IPS-18a (cell line): ENCODE measurements at regions not wholly inside any gene's neighbourhood (a gene's known extent, or its start where the extent isn't known, plus 50 kb on each side); places are given as distances from the start of the nearest gene placed in this dataset.

Experiments
- H3K27ac ChIP-seq: one replicate; pipeline ENCODE4 v1.5.1; 2013; ENCODE audit warnings: low read length
- H3K27me3 ChIP-seq: one replicate; pipeline ENCODE4 v1.6.1; 2013; ENCODE audit warnings: mild to moderate bottlenecking, low read length; ENCODE audit not compliant: control insufficient read depth, insufficient read depth
- H3K36me3 ChIP-seq: one replicate; pipeline ENCODE4 v1.6.1; 2013; ENCODE audit warnings: low read depth, low read length; ENCODE audit not compliant: control insufficient read depth
- H3K4me1 ChIP-seq: one replicate; pipeline ENCODE4 v1.6.1; 2013; ENCODE audit warnings: low read depth, low read length; ENCODE audit not compliant: control insufficient read depth
- H3K4me3 ChIP-seq: one replicate; pipeline ENCODE4 v1.5.1; 2013; ENCODE audit warnings: low read length
- H3K9ac ChIP-seq: one replicate; pipeline ENCODE4 v1.6.1; 2013; ENCODE audit warnings: mild to moderate bottlenecking, low read length, moderate library complexity
- H3K9me3 ChIP-seq: one replicate; pipeline ENCODE4 v1.6.1; 2013; ENCODE audit warnings: low read depth, low read length; ENCODE audit not compliant: control insufficient read depth

DNA sequence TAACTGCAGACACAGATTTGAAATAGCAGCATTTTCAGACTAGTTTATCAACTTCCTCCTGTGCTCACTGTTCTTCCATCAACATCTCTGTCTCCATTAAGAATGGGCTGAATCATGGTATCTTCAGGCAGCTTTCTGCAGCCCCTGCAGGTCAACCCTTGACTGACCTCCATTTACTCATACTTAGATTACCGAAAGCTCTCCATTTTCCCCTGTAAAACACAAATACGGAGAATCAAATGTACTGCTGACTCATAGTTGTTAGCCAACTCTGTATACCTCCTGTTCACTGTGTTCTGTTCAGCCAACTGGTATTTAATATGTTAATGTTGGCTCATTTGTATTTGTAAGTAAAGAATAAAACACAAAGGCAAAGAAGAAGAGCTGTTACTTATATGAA is 364.0 kb downstream of the CASP12 start:
- no peaks in the 10 kb centered on the region for H3K36me3 ChIP-seq
- no peaks in the 10 kb centered on the region for H3K27me3 ChIP-seq
- no peaks in the 10 kb centered on the region for H3K9me3 ChIP-seq
- no peak overlapping the region for H3K27ac ChIP-seq
- no peak overlapping the region for H3K9ac ChIP-seq
- peaks cover 9% of the 10 kb centered on the region for H3K4me1 ChIP-seq
- no peak overlapping the region for H3K4me3 ChIP-seq

DNA sequence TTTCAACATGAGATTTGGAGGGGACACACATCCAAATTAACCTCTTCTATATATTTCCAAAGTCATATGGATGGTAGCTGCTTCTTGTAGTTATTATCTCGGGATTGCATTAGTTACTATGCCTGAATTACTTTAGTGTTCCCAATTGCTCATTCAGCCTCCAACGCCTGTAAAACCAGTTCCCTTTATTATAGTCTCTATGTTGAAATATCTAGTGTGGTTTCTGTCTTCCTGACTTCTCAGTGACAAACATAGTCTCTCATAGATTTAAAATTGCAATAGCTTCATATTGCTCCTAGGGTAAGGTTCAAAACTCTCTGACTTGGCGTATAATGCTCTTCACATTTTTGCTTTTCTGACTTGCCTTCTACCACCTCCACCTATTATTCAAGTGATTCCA is 366.4 kb downstream of the CASP12 start:
- H3K27ac ChIP-seq = no peak overlapping the region
- no peaks in the 10 kb centered on the region for H3K27me3 ChIP-seq
- no peak overlapping the region for H3K9ac ChIP-seq
- no peak overlapping the region for H3K4me3 ChIP-seq
- peaks cover 9% of the 10 kb centered on the region for H3K4me1 ChIP-seq
- H3K36me3 ChIP-seq = no peaks in the 10 kb centered on the region
- H3K9me3 ChIP-seq = no peaks in the 10 kb centered on the region

DNA sequence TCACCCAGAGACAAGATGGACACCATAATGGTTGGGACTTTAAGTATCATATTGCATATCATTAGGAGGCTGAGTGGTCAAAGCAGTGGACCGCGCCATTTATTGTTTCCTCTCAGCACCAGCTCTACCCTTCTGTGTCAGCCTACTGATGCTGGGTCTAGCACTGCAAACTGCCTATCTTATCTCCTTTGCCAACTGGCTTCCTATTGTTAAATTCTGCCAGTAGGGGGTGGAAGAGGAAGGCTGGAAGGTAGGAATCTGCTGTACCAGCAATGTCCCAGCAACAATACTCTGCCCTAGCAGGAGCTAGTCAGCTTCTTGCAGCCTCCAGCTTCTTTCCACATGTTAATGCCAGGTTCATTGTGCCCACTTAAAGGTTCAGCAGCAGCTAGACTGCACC is 367.1 kb upstream of the PDGFD start:
- Histone ChIP-seq H3K9me3 (no peaks in the 10 kb centered on the region), H3K27ac (no peak overlapping the region), H3K9ac (no peak overlapping the region), H3K27me3 (no peaks in the 10 kb centered on the region), H3K4me3 (no peak overlapping the region), H3K4me1 (peaks cover 9% of the 10 kb centered on the region), H3K36me3 (no peaks in the 10 kb centered on the region)

DNA sequence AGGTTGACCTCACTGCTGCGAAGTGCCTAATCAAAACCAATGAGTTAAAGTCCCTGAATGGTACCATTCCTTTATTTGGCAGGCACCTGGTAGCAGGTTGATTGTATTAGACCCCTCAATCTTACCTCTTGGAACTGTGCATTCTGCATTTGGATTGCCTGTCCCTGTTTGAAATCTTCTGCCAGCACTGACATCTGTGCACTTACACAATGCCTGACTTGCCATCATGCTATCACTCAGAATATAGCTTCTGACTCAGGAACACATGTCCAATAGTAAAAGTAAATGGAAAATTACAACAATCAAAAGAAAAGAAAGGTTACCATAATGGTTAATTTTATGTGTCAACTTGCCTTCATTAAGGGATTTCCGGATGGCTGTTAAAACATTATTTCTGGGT is 366.0 kb upstream of the PDGFD start:
- Histone ChIP-seq H3K27me3 (no peaks in the 10 kb centered on the region), H3K4me3 (no peak overlapping the region), H3K9ac (no peak overlapping the region), H3K4me1 (peaks cover 9% of the 10 kb centered on the region), H3K36me3 (no peaks in the 10 kb centered on the region), H3K27ac (no peak overlapping the region), H3K9me3 (no peaks in the 10 kb centered on the region)

DNA sequence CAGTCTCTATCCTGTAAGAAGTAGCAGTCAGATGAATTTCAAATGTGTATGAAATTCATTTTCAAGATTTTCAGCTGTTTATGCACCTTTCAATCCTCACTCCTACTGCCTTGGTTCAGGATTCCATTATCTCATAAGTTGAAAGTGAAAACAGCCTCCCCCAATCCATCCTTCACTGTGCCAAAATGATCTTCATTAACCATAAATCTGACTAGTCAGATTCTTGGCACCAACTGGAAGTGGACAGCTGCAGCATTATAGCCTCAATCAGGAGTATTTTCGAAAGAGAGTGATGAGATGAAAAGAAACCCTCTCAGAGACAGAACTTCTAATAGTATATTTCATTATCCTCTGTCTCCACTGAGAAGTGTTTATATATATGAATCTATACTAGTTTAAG is 365.3 kb upstream of the PDGFD start:
- Histone ChIP-seq H3K36me3 (no peaks in the 10 kb centered on the region), H3K27me3 (no peaks in the 10 kb centered on the region), H3K9me3 (no peaks in the 10 kb centered on the region), H3K4me1 (peaks cover 4% of the 10 kb centered on the region), H3K27ac (no peak overlapping the region), H3K9ac (no peak overlapping the region), H3K4me3 (no peak overlapping the region)

DNA sequence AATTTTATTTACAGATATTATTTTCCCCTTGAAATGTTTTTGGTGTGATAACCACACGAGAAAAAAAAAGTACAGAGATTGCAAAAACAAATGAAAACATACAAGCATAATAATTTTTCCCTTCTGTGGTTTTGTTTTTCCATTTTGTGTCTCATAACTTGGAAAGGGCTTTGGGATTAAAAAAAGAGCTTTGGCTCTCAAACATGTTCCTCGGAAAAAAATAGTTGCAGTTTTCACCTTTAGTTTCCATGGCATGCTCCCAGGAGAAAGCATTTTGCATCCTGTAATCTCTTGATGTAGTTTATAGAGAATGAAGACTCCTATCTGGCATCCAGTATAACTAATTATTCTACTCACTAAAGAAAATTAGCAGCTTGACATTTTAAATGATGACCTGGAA is 362.1 kb upstream of the PDGFD start:
- Histone ChIP-seq H3K9me3 (no peaks in the 10 kb centered on the region), H3K27me3 (no peaks in the 10 kb centered on the region), H3K4me3 (no peak overlapping the region), H3K36me3 (no peaks in the 10 kb centered on the region), H3K9ac (no peak overlapping the region), H3K27ac (no peak overlapping the region), H3K4me1 (no peaks in the 10 kb centered on the region)

DNA sequence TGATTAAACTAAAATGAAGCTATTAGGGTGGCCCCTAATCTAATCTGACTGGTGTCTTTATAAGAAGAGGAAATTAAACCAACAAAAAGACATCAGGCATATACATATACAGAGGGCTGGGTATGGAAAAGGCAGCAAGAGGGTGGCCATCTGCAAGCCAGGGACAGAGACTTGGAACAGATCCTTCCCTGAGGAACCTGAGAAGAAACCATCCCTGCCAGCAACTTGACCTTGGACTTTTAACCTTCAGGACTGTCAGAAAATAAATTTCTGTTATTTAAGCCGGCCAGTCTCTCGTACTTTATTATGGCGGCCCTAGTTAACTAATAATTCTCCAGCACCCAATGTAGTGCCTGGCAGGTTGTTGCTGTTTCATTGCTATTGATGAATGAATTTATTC is 361.5 kb upstream of the PDGFD start:
- no peaks in the 10 kb centered on the region for H3K9me3 ChIP-seq

DNA sequence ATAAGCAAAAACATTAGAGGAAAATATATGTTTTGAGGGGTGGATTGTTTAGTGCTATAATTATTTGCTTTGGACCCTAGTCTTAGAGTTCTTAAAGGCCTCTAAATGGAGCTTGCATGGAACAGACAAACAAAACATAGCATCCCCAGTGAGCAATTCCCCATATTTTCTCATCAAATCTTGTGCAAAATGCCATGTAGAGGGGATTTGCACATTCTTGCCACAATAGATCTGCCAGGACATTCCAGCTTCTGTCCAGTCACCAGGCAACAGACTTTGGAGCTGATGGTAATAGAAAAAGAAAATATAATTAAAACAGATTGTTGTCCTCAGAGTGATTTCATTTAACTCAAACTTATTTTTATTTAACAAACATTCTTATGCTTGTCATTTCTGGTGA is 360.3 kb upstream of the PDGFD start:
- no peaks in the 10 kb centered on the region for H3K36me3 ChIP-seq
- H3K4me1 ChIP-seq = no peaks in the 10 kb centered on the region

More for the DNA sequence above, 361.5 kb upstream of the PDGFD start:
- no peaks in the 10 kb centered on the region for H3K4me1 ChIP-seq
- no peak overlapping the region for H3K9ac ChIP-seq
- no peaks in the 10 kb centered on the region for H3K27me3 ChIP-seq
- H3K27ac ChIP-seq = no peak overlapping the region
- H3K36me3 ChIP-seq = no peaks in the 10 kb centered on the region
- no peak overlapping the region for H3K4me3 ChIP-seq

DNA sequence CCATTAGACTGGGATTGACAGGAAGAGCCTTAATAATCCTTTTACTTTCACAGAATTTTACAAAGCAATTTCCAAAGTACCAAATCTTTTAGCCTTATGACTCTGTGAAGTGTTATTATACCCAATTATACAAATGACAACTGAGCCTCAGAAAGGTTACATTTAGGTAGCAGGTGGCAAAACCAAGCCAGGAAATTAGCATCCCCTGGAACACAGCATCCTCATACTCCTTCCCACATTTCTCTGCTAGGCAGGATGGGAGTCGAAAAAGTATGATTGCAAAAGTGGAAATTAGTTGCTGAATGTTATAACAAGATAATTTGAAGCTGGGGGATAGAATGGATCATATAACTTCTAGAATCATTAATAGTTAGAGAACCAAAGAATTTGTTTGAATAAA is 359.7 kb upstream of the PDGFD start:
- Histone ChIP-seq H3K9me3 (no peaks in the 10 kb centered on the region), H3K36me3 (no peaks in the 10 kb centered on the region), H3K9ac (no peak overlapping the region), H3K27ac (no peak overlapping the region), H3K4me1 (no peaks in the 10 kb centered on the region), H3K4me3 (no peak overlapping the region), H3K27me3 (no peaks in the 10 kb centered on the region)

More for the DNA sequence above, 360.3 kb upstream of the PDGFD start:
- H3K27ac ChIP-seq = no peak overlapping the region
- no peak overlapping the region for H3K9ac ChIP-seq
- no peak overlapping the region for H3K4me3 ChIP-seq
- H3K27me3 ChIP-seq = no peaks in the 10 kb centered on the region
- no peaks in the 10 kb centered on the region for H3K9me3 ChIP-seq

DNA sequence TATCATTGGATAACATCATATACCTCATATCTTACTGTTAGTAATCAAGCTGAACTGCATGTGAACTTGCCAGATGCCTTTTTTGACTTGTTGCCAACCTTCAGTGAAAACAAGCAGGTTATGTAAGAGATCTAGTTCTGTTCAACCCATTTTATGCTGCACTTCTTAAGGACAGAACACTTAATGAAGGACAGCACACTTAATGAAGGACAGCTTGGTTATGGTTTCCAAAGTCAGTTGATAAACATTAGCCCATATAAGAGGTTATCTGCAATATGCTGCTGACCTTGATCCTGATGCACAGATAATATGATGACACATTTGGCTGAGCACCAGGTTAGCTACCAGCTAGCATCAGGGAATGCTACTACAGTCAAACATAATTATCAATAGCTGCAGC is 358.7 kb upstream of the PDGFD start:
- no peaks in the 10 kb centered on the region for H3K4me1 ChIP-seq
- no peaks in the 10 kb centered on the region for H3K36me3 ChIP-seq
- no peak overlapping the region for H3K4me3 ChIP-seq
- no peak overlapping the region for H3K9ac ChIP-seq
- no peaks in the 10 kb centered on the region for H3K27me3 ChIP-seq
- H3K9me3 ChIP-seq = no peaks in the 10 kb centered on the region
- H3K27ac ChIP-seq = no peak overlapping the region

DNA sequence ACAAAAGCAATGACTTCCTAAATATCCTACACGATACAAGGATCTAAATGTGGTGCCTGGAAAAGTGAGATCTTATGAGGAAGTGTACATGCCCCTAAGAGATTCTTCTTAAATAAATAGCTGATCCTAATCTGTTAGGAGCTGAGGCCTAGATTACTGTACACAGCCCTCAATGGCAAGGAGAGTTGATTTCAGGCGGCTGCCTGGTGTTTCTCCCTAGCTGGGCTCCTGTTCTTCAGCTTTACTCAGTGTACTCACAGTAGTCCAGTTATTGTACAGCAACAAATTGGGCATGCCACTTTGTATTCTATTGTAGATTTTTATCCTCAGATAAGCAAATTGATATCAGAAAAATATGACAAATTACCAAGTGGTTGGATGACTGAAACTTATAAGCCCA is 358.2 kb upstream of the PDGFD start:
- Histone ChIP-seq H3K9ac (no peak overlapping the region), H3K4me1 (no peaks in the 10 kb centered on the region), H3K9me3 (no peaks in the 10 kb centered on the region), H3K27ac (no peak overlapping the region), H3K36me3 (no peaks in the 10 kb centered on the region), H3K4me3 (no peak overlapping the region), H3K27me3 (no peaks in the 10 kb centered on the region)

DNA sequence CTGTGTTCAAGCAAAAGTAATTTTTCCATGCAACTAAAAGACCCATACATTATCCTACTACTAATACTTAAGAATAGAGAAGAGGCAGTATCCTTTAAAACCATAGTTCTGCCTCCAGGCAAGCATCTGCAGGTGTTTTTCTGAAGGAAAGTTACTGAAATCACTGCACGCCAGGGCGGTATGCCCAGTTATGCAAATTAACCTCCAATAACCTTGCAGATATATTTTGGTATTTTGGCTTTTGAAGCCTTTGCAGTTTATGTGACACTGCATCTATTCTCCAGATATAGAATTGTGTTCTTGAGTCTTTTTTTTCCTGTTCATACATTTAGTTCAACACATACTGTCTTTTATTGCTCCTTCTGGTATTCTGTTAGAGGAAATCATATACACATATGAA is 346.2 kb upstream of the PDGFD start:
- no peaks in the 10 kb centered on the region for H3K27me3 ChIP-seq
- H3K27ac ChIP-seq = no peak overlapping the region
- H3K4me1 ChIP-seq = no peaks in the 10 kb centered on the region
- no peak overlapping the region for H3K4me3 ChIP-seq
- H3K9ac ChIP-seq = no peak overlapping the region
- no peaks in the 10 kb centered on the region for H3K36me3 ChIP-seq
- H3K9me3 ChIP-seq = no peaks in the 10 kb centered on the region
